Pancreas (tissue), 10 donors: ENCODE measurements at regions not wholly inside any gene's neighbourhood (a gene's known extent, or its start where the extent isn't known, plus 50 kb on each side); places are given as distances from the start of the nearest gene placed in this dataset.

Experiments used
- ATAC-seq, 4 donors: fragments of 200-7000 bp; cut with Tn5 transposase; one replicate each; pipeline versions ENCODE4 v1.8.0 to v1.9.1; 2020; ENCODE audit warnings: mild to moderate bottlenecking in 4 of 4, moderate library complexity in 4 of 4
- DNase-seq, 6 donors: peaks; one replicate each; pipeline ENCODE4 v3.0.0-alpha.2; 2020
- FAIRE-seq: peaks from 2 replicates; lab custom pipeline; 2012; peaks lifted over from hg19 to GRCh38; lab: Jason Lieb, UNC
- H3K27ac ChIP-seq, 4 donors: fragments of 200-600 bp; sonication (generic); 1 replicate in 3 of 4; 2 replicates in 1 of 4; pipeline versions ENCODE4 v1.5.0 to v1.8.0; 2020
- H3K27me3 ChIP-seq, 4 donors: fragments of 200-600 bp; one replicate each; pipeline ENCODE4 v1.8.0; 2021
- H3K36me3 ChIP-seq, 3 donors: fragments of 200-600 bp; sonication (generic) in 1 of 3; one replicate each; pipeline versions ENCODE4 v1.5.0 to v1.8.0; 2020 to 2021
- H3K4me1 ChIP-seq, 3 donors: fragments of 200-600 bp; one replicate each; pipeline ENCODE4 v1.8.0; 2021
- H3K4me3 ChIP-seq, 4 donors: fragments of 200-600 bp; sonication (generic) in 2 of 4; one replicate each; pipeline versions ENCODE4 v1.5.0 to v1.8.0; 2020 to 2021
- H3K9me3 ChIP-seq, 4 donors: fragments of 200-600 bp; one replicate each; pipeline ENCODE4 v1.8.0; 2021
- WGBS, 2 donors: extraction: QIAGEN DNeasy Blood & Tissue Kit; methylation state at CpG; one replicate each; pipeline ENCODE4 v1.1.7; 2013; 5-methylcytosine and 5-hydroxymethylcytosine counted together
- intact Hi-C, 3 donors: fragments of 100-400 bp; cut with DNase I; formaldehyde crosslinking; loops; one replicate each; pipeline versions ENCODE4 v1.11.1 to v1.14.2; 2022
- TF ChIP-seq, protein P1 (sequence below), 4 donors: fragments of 200-600 bp; sonication (generic) in 3 of 4; IDR thresholded peaks; one replicate each; pipeline versions ENCODE4 v1.5.0 to v1.8.0; 2021; ENCODE audit warnings: antibody characterized with exemption in 4 of 4
- donor health status: healthy with polysubstance abuse.
- donor health status: DM: no; HTN: no; CAD: no; lungs with moderate emphysema.
- donor health status: DM: no; HTN: no; CAD: no.
- donor health status: control.
- donor health status: control.
- donor health status: Bipolar disorder and iron deficiency.
- donor health status: DM: yes; HTN: yes; CAD: no.
- donor health status: DM: no; HTN: no; CAD: no.
- donor health status: DM: no; HTN: no; CAD: no.
- donor health status: DM: yes; HTN: yes; CAD: no.

GRCh38 chr4:120540625-120541024 lies 381.9 kb downstream of the PRDM5 start:
- intact Hi-C loops = no loop called here
- FAIRE-seq = no peak
- TF ChIP-seq, protein P1, sequence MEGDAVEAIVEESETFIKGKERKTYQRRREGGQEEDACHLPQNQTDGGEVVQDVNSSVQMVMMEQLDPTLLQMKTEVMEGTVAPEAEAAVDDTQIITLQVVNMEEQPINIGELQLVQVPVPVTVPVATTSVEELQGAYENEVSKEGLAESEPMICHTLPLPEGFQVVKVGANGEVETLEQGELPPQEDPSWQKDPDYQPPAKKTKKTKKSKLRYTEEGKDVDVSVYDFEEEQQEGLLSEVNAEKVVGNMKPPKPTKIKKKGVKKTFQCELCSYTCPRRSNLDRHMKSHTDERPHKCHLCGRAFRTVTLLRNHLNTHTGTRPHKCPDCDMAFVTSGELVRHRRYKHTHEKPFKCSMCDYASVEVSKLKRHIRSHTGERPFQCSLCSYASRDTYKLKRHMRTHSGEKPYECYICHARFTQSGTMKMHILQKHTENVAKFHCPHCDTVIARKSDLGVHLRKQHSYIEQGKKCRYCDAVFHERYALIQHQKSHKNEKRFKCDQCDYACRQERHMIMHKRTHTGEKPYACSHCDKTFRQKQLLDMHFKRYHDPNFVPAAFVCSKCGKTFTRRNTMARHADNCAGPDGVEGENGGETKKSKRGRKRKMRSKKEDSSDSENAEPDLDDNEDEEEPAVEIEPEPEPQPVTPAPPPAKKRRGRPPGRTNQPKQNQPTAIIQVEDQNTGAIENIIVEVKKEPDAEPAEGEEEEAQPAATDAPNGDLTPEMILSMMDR (IDR thresholded peaks at IDR 0.05) = no peak

GRCh38 chr4:120536884-120537283 lies 385.6 kb downstream of the PRDM5 start:
- Histone ChIP-seq H3K4me3 (no peak overlapping the region), H3K27ac (no peak overlapping the region), H3K9me3 (no peaks in the 10 kb centered on the region), H3K4me1 (no peaks in the 10 kb centered on the region), H3K36me3 (no peaks in the 10 kb centered on the region), H3K27me3 (no peaks in the 10 kb centered on the region)
- no peak for FAIRE-seq
- TF ChIP-seq, protein P1 (IDR thresholded peaks at IDR 0.05) = no peak
- no peak for ATAC-seq
- intact Hi-C loops = no loop called here
- no peak for DNase-seq
- 68 to 71% methylated on average over 4 of the region's 4 CpGs for WGBS, 2 donors

More at GRCh38 chr4:120540625-120541024, 381.9 kb downstream of the PRDM5 start:
- no peak for DNase-seq
- no peaks in the 10 kb centered on the region for H3K27me3 ChIP-seq
- no peak overlapping the region for H3K4me3 ChIP-seq
- H3K27ac ChIP-seq = no peak overlapping the region
- H3K9me3 ChIP-seq = no peaks in the 10 kb centered on the region
- H3K36me3 ChIP-seq = no peaks in the 10 kb centered on the region
- H3K4me1 ChIP-seq = no peaks in the 10 kb centered on the region
- ATAC-seq = no peak
- 73 to 84% methylated on average over 5 of the region's 5 CpGs for WGBS, 2 donors

DNA sequence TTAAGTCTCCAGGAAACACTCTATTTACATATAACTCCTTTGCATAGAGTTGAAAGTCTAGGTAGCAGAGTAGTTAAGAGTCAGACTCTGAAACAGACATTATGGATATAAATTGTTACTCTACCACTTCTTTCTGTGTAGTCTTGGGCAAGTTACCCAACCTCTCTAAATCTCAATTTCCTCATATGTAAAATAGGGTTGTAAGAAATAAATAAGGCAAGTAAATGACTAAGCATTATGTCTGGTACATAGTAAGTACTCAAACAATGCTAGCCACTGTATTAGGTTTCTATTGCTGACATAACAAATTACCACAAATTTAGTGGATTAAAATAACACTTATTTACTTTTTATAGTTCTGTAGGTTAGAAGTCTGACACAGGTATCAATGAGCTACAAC lies 394.1 kb downstream of the PRDM5 start:
- H3K36me3 ChIP-seq = no peaks in the 10 kb centered on the region

DNA sequence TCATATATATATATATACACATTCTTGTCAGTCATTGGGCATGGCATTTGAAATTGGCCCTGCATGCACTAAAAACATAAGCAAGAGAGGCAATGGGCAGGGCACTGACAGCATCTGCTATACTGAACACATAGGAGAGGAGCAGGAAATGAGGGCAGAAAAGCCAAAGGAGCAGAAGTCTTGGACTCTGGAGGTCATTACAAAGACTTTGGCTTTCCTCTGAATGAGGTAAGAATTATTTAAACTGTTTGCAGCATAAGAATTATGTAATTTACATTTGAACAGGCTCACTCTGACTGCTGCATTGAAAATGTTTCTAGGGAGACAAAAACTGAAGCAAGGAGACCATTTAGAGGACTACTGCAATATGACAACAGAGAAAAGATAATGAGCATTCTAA lies 396.5 kb downstream of the PRDM5 start:
- no peaks in the 10 kb centered on the region for H3K9me3 ChIP-seq
- DNase-seq (no peak), ATAC-seq (no peak), FAIRE-seq (no peak)
- TF ChIP-seq, protein P1 (IDR thresholded peaks at IDR 0.05) = no peak
- intact Hi-C loops = no loop called here
- H3K4me1 ChIP-seq = no peaks in the 10 kb centered on the region
- H3K4me3 ChIP-seq = no peak overlapping the region
- no peaks in the 10 kb centered on the region for H3K36me3 ChIP-seq
- no peaks in the 10 kb centered on the region for H3K27me3 ChIP-seq
- no peak overlapping the region for H3K27ac ChIP-seq

More for the DNA sequence above, 394.1 kb downstream of the PRDM5 start:
- Histone ChIP-seq H3K4me1 (no peaks in the 10 kb centered on the region), H3K9me3 (no peaks in the 10 kb centered on the region), H3K27ac (no peak overlapping the region), H3K27me3 (no peaks in the 10 kb centered on the region), H3K4me3 (no peak overlapping the region)
- FAIRE-seq (no peak), ATAC-seq (no peak), DNase-seq (no peak)
- TF ChIP-seq, protein P1 (IDR thresholded peaks at IDR 0.05) = no peak
- intact Hi-C loops = no loop called here

- DNase-seq (no peak), ATAC-seq (no peak), FAIRE-seq (no peak)
- no peak overlapping the region for H3K27ac ChIP-seq
- intact Hi-C loops = no loop called here
- TF ChIP-seq, protein P1 (IDR thresholded peaks at IDR 0.05) = no peak
- no peaks in the 10 kb centered on the region for H3K36me3 ChIP-seq
- WGBS, 2 donors = 78 to 91% methylated on average over 4 of the region's 4 CpGs
- no peaks in the 10 kb centered on the region for H3K9me3 ChIP-seq
- H3K27me3 ChIP-seq = no peaks in the 10 kb centered on the region
- no peak overlapping the region for H3K4me3 ChIP-seq
- no peaks in the 10 kb centered on the region for H3K4me1 ChIP-seq
These were observed 397.4 kb downstream of the PRDM5 start for GRCh38 chr4:120525106-120525505.
